GM12878 (cell line): ENCODE measurements at regions not wholly inside any gene's neighbourhood (a gene's known extent, or its start where the extent isn't known, plus 50 kb on each side); places are given as distances from the start of the nearest gene placed in this dataset.

Experiments used
- ATAC-seq: fragments of 200-7000 bp; cut with Tn5 transposase; 3 replicates; pipeline ENCODE4 v1.9.1; 2020; ENCODE audit warnings: mild to moderate bottlenecking, moderate library complexity
- BruUV-seq: library from RNA; stranded (reverse); fragments of 400-500 nt; replicated peaks from 2 replicates; lab custom pipeline; 2021; lab: Mats Ljungman, UMichigan
- CTCF ChIA-PET: fragments of 300-600 bp; sonication (Branson Sonifier 250); formaldehyde crosslinking; extraction: SDS; loops from one replicate; lab custom pipeline; 2021; ENCODE audit warnings: inconsistent platforms; lab: Yijun Ruan, JAX
- POLR2A ChIA-PET: fragments of 350-600 bp; formaldehyde crosslinking; extraction: SDS; loops from one replicate; lab custom pipeline; 2021; ENCODE audit warnings: inconsistent platforms; lab: Charles Lee
- RAD21 ChIA-PET: fragments of 300-600 bp; sonication (Branson Sonifier 250); formaldehyde crosslinking; loops from one replicate; lab custom pipeline; 2023; ENCODE audit warnings: antibody characterized with exemption; ENCODE audit not compliant: unreplicated experiment; lab: Charles Lee
- SMC1A ChIA-PET: fragments of 300-600 bp; sonication (Branson Sonifier 250); formaldehyde crosslinking; loops from one replicate; lab custom pipeline; 2023; ENCODE audit not compliant: unreplicated experiment, uncharacterized antibody; lab: Charles Lee
- DNase-seq: peaks from one replicate; pipeline ENCODE4 v3.0.0-alpha.2; 2011; ENCODE audit warnings: low read depth, low spot score
- FAIRE-seq: peaks from 3 replicates; lab custom pipeline; 2011; peaks lifted over from hg19 to GRCh38; lab: Jason Lieb, UNC
- H2AFZ ChIP-seq: 2 replicates; pipeline ENCODE4 v1.6.0; 2011; ENCODE audit warnings: low read depth, low read length, control low read depth; ENCODE audit not compliant: control insufficient read depth
- H3K27ac ChIP-seq: 2 replicates; pipeline ENCODE4 v1.5.1; 2011; ENCODE audit warnings: control low read depth; ENCODE audit not compliant: control insufficient read depth, insufficient read depth
- H3K27me3 ChIP-seq, 2 experiments: replicated peaks in 1 of 2; 2 replicates each; pipeline versions ENCODE4 v1.6.0 to v1.6.1; 2011; ENCODE audit warnings: low read length in 1 of 2; ENCODE audit not compliant: control insufficient read depth in 2 of 2, insufficient read depth in 2 of 2
- H3K36me3 ChIP-seq, 2 experiments: 2 replicates each; pipeline ENCODE4 v1.5.1; 2011; ENCODE audit warnings: low read length in 1 of 2; ENCODE audit not compliant: control insufficient read depth in 2 of 2, insufficient read depth in 2 of 2
- H3K4me1 ChIP-seq: 2 replicates; pipeline ENCODE4 v1.6.1; 2011; ENCODE audit warnings: mild to moderate bottlenecking, low read length, moderate library complexity, mixed read lengths; ENCODE audit not compliant: control insufficient read depth, insufficient read depth
- H3K4me2 ChIP-seq: 2 replicates; pipeline ENCODE4 v1.6.0; 2011; ENCODE audit warnings: control low read depth; ENCODE audit not compliant: control insufficient read depth, insufficient read depth
- H3K4me3 ChIP-seq: fragments of 200-600 bp; sonication (generic); 2 replicates; pipeline ENCODE4 v1.5.1; 2016
- H3K79me2 ChIP-seq: 2 replicates; pipeline ENCODE4 v1.6.0; 2011; ENCODE audit warnings: low read length; ENCODE audit not compliant: control insufficient read depth, insufficient read depth
- H3K9ac ChIP-seq: 2 replicates; pipeline ENCODE4 v1.8.0; 2011; ENCODE audit warnings: low read length, control low read depth, mixed read lengths; ENCODE audit not compliant: control insufficient read depth, insufficient read depth
- H3K9me3 ChIP-seq: replicated peaks from 3 replicates; pipeline ENCODE4 v1.5.1; 2011; ENCODE audit warnings: mild to moderate bottlenecking, low read length; ENCODE audit not compliant: control insufficient read depth, insufficient read depth
- H4K20me1 ChIP-seq: 2 replicates; pipeline ENCODE4 v1.6.0; 2011; ENCODE audit not compliant: control insufficient read depth, insufficient read depth
- CREM ChIP-seq: IDR thresholded peaks from 2 replicates; pipeline ENCODE4 v1.6.1; 2014; ENCODE audit warnings: antibody characterized with exemption, low read depth
- ELK1 ChIP-seq: IDR thresholded peaks from 2 replicates; pipeline ENCODE4 v1.6.1; 2012; ENCODE audit warnings: low read depth, low read length, improper control_type of control experiment
- EP300 ChIP-seq, 2 experiments: fragments of 150-350 bp in 1 of 2; IDR thresholded peaks; 2 replicates each; pipeline ENCODE4 v1.6.1; 2011 to 2012; ENCODE audit warnings: low read depth in 2 of 2, low read length in 2 of 2, borderline replicate concordance in 1 of 2, improper control_type of control experiment in 1 of 2, inconsistent platforms in 1 of 2; ENCODE audit not compliant: control insufficient read depth in 1 of 2
- HDGF ChIP-seq: fragments of 450-650 bp; IDR thresholded peaks from 2 replicates; pipeline ENCODE4 v1.6.1; 2016; ENCODE audit warnings: antibody characterized with exemption
- MXI1 ChIP-seq: fragments of 150-350 bp; IDR thresholded peaks from 2 replicates; pipeline ENCODE4 v1.6.1; 2011; ENCODE audit warnings: low read depth, mild to moderate bottlenecking, inconsistent platforms, low read length, improper control_type of control experiment
- NFXL1 ChIP-seq: fragments of 450-650 bp; IDR thresholded peaks from 2 replicates; pipeline ENCODE4 v1.6.1; 2017; ENCODE audit warnings: antibody characterized with exemption, mild to moderate bottlenecking, borderline replicate concordance
- RUNX3 ChIP-seq: IDR thresholded peaks from 2 replicates; pipeline ENCODE4 v1.6.1; 2012; ENCODE audit warnings: low read length, inconsistent platforms
- SREBF1 ChIP-seq: IDR thresholded peaks from 2 replicates; pipeline ENCODE4 v1.6.1; 2012; ENCODE audit warnings: mild to moderate bottlenecking, low read length
- WGBS: methylation state at CpG from one replicate; pipeline ENCODE4 v1.1.6; 2016; ENCODE audit warnings: low lambda C conversion rate; ENCODE audit not compliant: insufficient replicate concordance, insufficient coverage; ENCODE audit errors: missing lambda C conversion rate; 5-methylcytosine and 5-hydroxymethylcytosine counted together
- in situ Hi-C: fragments of 300-500 bp; cut with MboI; formaldehyde crosslinking; loops from 9 replicates; pipeline ENCODE4 v1.14.3; 2018; ENCODE audit warnings: mixed read lengths
- intact Hi-C: fragments of 100-400 bp; cut with micrococcal nuclease; formaldehyde crosslinking; loops from one replicate; pipeline ENCODE4 v1.14.2; 2022; ENCODE audit not compliant: unreplicated experiment
- TF ChIP-seq, protein P1 (sequence below): IDR thresholded peaks from 2 replicates; pipeline ENCODE4 v1.6.1; 2011; ENCODE audit warnings: borderline replicate concordance, low read depth, mild to moderate bottlenecking, moderate library complexity, mixed read lengths, low read length; ENCODE audit not compliant: insufficient read depth; ENCODE audit errors: extremely low read length
- TF ChIP-seq, protein P2 (sequence below): IDR thresholded peaks from 2 replicates; pipeline ENCODE4 v1.6.1; 2011; ENCODE audit warnings: borderline replicate concordance, low read depth, mild to moderate bottlenecking, moderate library complexity, low read length; ENCODE audit not compliant: insufficient read depth, poor library complexity, severe bottlenecking
- TF ChIP-seq, protein P3 (sequence below): IDR thresholded peaks from 2 replicates; pipeline ENCODE4 v1.6.1; 2011; ENCODE audit warnings: mild to moderate bottlenecking, low read depth, low read length, moderate library complexity; ENCODE audit not compliant: insufficient replicate concordance
- TF ChIP-seq, protein P4 (sequence below): fragments of 450-650 bp; formaldehyde crosslinking; IDR thresholded peaks from 2 replicates; pipeline ENCODE4 v1.4.0; 2020; ENCODE audit warnings: mild to moderate bottlenecking, moderate library complexity

DNA sequence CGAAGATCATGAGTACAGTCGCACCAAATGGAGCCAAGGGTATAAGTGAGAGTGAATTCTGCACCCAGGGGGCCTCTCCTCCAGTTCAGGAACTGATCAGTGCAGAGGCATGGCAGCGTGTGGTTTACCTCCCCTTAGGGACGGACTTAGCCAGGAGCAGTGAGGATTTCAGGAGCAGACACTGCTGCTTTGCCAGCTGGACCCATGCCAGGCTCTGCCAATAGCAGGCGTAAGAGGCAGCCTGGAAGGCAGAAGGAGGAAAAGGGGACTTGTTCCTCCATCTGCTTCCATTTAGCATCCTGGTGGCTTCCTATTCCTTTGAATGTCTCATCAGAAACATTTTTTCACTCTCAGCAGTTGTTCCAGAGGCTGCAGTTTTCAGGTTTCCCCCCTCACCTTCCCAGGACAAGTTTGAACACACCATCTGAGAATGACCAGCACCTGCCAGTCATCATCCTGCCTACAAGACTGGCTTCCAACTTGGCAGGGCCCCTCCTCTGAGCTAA lies 137.0 kb upstream of the LMNTD1 start:
- H3K36me3 ChIP-seq, result no peaks in the 10 kb centered on the region
- no peak overlapping the region for H3K9ac ChIP-seq
- no peak for FAIRE-seq
- H2AFZ ChIP-seq, result no peak overlapping the region
- intact Hi-C loops, result no loop called here
- no peaks in the 10 kb centered on the region; the same call in 2 of the 3 replicates for H3K9me3 ChIP-seq
- ChIA-PET POLR2A (no interaction called here), SMC1A (no interaction called here)
- in situ Hi-C loops, result no loop called here
- TF ChIP-seq HDGF (no peak), CREM (no peak), NFXL1 (no peak), EP300 (IDR thresholded peaks at IDR 0.05; ENCODE audit: borderline replicate concordance in 1 of 2, control insufficient read depth in 1 of 2, low read depth in 2 of 2, low read length in 2 of 2) (no peak), MXI1 (no peak), ELK1 (no peak), RUNX3 (no peak), SREBF1 (no peak)
- TF ChIP-seq, protein P1, sequence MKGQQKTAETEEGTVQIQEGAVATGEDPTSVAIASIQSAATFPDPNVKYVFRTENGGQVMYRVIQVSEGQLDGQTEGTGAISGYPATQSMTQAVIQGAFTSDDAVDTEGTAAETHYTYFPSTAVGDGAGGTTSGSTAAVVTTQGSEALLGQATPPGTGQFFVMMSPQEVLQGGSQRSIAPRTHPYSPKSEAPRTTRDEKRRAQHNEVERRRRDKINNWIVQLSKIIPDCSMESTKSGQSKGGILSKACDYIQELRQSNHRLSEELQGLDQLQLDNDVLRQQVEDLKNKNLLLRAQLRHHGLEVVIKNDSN, result no peak
- TF ChIP-seq, protein P2, sequence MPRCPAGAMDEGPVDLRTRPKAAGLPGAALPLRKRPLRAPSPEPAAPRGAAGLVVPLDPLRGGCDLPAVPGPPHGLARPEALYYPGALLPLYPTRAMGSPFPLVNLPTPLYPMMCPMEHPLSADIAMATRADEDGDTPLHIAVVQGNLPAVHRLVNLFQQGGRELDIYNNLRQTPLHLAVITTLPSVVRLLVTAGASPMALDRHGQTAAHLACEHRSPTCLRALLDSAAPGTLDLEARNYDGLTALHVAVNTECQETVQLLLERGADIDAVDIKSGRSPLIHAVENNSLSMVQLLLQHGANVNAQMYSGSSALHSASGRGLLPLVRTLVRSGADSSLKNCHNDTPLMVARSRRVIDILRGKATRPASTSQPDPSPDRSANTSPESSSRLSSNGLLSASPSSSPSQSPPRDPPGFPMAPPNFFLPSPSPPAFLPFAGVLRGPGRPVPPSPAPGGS, result no peak
- TF ChIP-seq, protein P3, sequence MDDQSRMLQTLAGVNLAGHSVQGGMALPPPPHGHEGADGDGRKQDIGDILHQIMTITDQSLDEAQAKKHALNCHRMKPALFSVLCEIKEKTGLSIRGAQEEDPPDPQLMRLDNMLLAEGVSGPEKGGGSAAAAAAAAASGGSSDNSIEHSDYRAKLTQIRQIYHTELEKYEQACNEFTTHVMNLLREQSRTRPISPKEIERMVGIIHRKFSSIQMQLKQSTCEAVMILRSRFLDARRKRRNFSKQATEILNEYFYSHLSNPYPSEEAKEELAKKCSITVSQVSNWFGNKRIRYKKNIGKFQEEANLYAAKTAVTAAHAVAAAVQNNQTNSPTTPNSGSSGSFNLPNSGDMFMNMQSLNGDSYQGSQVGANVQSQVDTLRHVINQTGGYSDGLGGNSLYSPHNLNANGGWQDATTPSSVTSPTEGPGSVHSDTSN, result no peak
- TF ChIP-seq, protein P4, sequence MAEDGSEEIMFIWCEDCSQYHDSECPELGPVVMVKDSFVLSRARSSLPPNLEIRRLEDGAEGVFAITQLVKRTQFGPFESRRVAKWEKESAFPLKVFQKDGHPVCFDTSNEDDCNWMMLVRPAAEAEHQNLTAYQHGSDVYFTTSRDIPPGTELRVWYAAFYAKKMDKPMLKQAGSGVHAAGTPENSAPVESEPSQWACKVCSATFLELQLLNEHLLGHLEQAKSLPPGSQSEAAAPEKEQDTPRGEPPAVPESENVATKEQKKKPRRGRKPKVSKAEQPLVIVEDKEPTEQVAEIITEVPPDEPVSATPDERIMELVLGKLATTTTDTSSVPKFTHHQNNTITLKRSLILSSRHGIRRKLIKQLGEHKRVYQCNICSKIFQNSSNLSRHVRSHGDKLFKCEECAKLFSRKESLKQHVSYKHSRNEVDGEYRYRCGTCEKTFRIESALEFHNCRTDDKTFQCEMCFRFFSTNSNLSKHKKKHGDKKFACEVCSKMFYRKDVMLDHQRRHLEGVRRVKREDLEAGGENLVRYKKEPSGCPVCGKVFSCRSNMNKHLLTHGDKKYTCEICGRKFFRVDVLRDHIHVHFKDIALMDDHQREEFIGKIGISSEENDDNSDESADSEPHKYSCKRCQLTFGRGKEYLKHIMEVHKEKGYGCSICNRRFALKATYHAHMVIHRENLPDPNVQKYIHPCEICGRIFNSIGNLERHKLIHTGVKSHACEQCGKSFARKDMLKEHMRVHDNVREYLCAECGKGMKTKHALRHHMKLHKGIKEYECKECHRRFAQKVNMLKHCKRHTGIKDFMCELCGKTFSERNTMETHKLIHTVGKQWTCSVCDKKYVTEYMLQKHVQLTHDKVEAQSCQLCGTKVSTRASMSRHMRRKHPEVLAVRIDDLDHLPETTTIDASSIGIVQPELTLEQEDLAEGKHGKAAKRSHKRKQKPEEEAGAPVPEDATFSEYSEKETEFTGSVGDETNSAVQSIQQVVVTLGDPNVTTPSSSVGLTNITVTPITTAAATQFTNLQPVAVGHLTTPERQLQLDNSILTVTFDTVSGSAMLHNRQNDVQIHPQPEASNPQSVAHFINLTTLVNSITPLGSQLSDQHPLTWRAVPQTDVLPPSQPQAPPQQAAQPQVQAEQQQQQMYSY, result no peak
- TF ChIP-seq, all 136 proteins: peak for 0
- Histone ChIP-seq H4K20me1 (no peaks in the 10 kb centered on the region), H3K4me3 (no peak overlapping the region), H3K4me1 (no peaks in the 10 kb centered on the region), H3K27ac (no peak overlapping the region), H3K4me2 (no peak overlapping the region), H3K79me2 (no peaks in the 10 kb centered on the region), H3K27me3 (peaks cover 0 to 2% of the 10 kb centered on the region in 2 experiments; a peak in 1 of 4 replicates)
- ATAC-seq (no peak), DNase-seq (no peak)
- BruUV-seq, result no TSS peak
- RAD21 ChIA-PET, result no interaction called here
- CTCF ChIA-PET, result no interaction called here
- WGBS, result 60% methylated on average over 5 of the region's 5 CpGs
